ENCODE measurements at regions not wholly inside any gene's neighbourhood (a gene's known extent, or its start where the extent isn't known, plus 50 kb on each side); places are given as distances from the start of the nearest gene placed in this dataset.

- TF ChIP-seq CTCF (IDR thresholded peaks at IDR 0.05; ENCODE audit: insufficient read depth, low read depth, low read length) (no peak), EZH2 (IDR thresholded peaks at IDR 0.05; ENCODE audit: insufficient read depth, low read length) (no peak)
Measured at GRCh38 chr4:124111411-124111810, 601.1 kb downstream of the ANKRD50 start.
